ENCODE measurements at regions not wholly inside any gene's neighbourhood (a gene's known extent, or its start where the extent isn't known, plus 50 kb on each side); places are given as distances from the start of the nearest gene placed in this dataset.

GRCh38 chr13:70817576-70817975 lies 709.3 kb upstream of the KLHL1 start:
- no peak overlapping the region for H3K4me3 ChIP-seq
- H3K27me3 ChIP-seq (ENCODE audit: insufficient read depth in 3 of 3, low read length in 2 of 3) = no peaks in the 10 kb centered on the region
- DNase-seq (no peak), ATAC-seq (no peak)
- H3K9me3 ChIP-seq = no peaks in the 10 kb centered on the region
- H3K27ac ChIP-seq = no peak overlapping the region
- no peaks in the 10 kb centered on the region for H3K36me3 ChIP-seq (ENCODE audit: insufficient read depth in 1 of 2, low read depth in 1 of 2)
- H3K4me1 ChIP-seq = no peaks in the 10 kb centered on the region
- intact Hi-C loops (cut with DNase I) = no loop called here
- no peak for TF ChIP-seq CTCF (IDR thresholded peaks at IDR 0.05)
- 65 to 74% (median 65%) methylated on average over 2 of the region's 2 CpGs for WGBS, 3 donors

GRCh38 chr13:70816853-70817252 lies 708.6 kb upstream of the KLHL1 start:
- ATAC-seq (no peak), DNase-seq (no peak)
- Histone ChIP-seq H3K9me3 (no peaks in the 10 kb centered on the region), H3K36me3 (ENCODE audit: insufficient read depth in 1 of 2, low read depth in 1 of 2) (no peaks in the 10 kb centered on the region), H3K4me3 (no peak overlapping the region), H3K27ac (no peak overlapping the region), H3K27me3 (ENCODE audit: insufficient read depth in 3 of 3, low read length in 2 of 3) (no peaks in the 10 kb centered on the region), H3K4me1 (no peaks in the 10 kb centered on the region)
- intact Hi-C loops (cut with DNase I) = no loop called here
- TF ChIP-seq CTCF (IDR thresholded peaks at IDR 0.05) = no peak
- 78 to 80% (median 80%) methylated on average over 5 of the region's 5 CpGs for WGBS, 3 donors

- H3K4me1 ChIP-seq = no peaks in the 10 kb centered on the region
- ATAC-seq = no peak
- intact Hi-C loops (cut with DNase I) = no loop called here
These were observed 706.4 kb upstream of the KLHL1 start for GRCh38 chr13:70814684-70815083.

GRCh38 chr13:70812481-70812880 lies 704.2 kb upstream of the KLHL1 start:
- TF ChIP-seq CTCF (IDR thresholded peaks at IDR 0.05) = no peak
- Histone ChIP-seq H3K9me3 (no peaks in the 10 kb centered on the region), H3K36me3 (ENCODE audit: insufficient read depth in 1 of 2, low read depth in 1 of 2) (no peaks in the 10 kb centered on the region), H3K4me1 (no peaks in the 10 kb centered on the region), H3K27me3 (ENCODE audit: insufficient read depth in 3 of 3, low read length in 2 of 3) (no peaks in the 10 kb centered on the region), H3K4me3 (no peak overlapping the region), H3K27ac (no peak overlapping the region)
- ATAC-seq (no peak), DNase-seq (no peak)
- intact Hi-C loops (cut with DNase I) = no loop called here

More at GRCh38 chr13:70814684-70815083, 706.4 kb upstream of the KLHL1 start:
- Histone ChIP-seq H3K27ac (no peak overlapping the region), H3K27me3 (ENCODE audit: insufficient read depth in 3 of 3, low read length in 2 of 3) (no peaks in the 10 kb centered on the region), H3K9me3 (no peaks in the 10 kb centered on the region), H3K4me3 (no peak overlapping the region), H3K36me3 (ENCODE audit: insufficient read depth in 1 of 2, low read depth in 1 of 2) (no peaks in the 10 kb centered on the region)
- no peak for TF ChIP-seq CTCF (IDR thresholded peaks at IDR 0.05)
- DNase-seq = no peak
- WGBS, 3 donors = 68 to 79% (median 77%) methylated on average over 3 of the region's 3 CpGs

- H3K27ac ChIP-seq = no peak overlapping the region
- DNase-seq = no peak
- no peak for TF ChIP-seq CTCF (IDR thresholded peaks at IDR 0.05)
- no peak overlapping the region for H3K4me3 ChIP-seq
- ATAC-seq = no peak
- no peaks in the 10 kb centered on the region for H3K27me3 ChIP-seq (ENCODE audit: insufficient read depth in 3 of 3, low read length in 2 of 3)
- H3K4me1 ChIP-seq = no peaks in the 10 kb centered on the region
- intact Hi-C loops (cut with DNase I) = no loop called here
- whole genome bisulfite sequencing, 3 donors = 80 to 90% (median 83%) methylated on average over 4 of the region's 4 CpGs
- H3K9me3 ChIP-seq = no peaks in the 10 kb centered on the region
- H3K36me3 ChIP-seq (ENCODE audit: insufficient read depth in 1 of 2, low read depth in 1 of 2) = no peaks in the 10 kb centered on the region
These were observed 701.3 kb upstream of the KLHL1 start for GRCh38 chr13:70809588-70809987.
